AG20443 (cell line): ENCODE measurements at regions not wholly inside any gene's neighbourhood (a gene's known extent, or its start where the extent isn't known, plus 50 kb on each side); places are given as distances from the start of the nearest gene placed in this dataset.
A peak's percentile ranks its signal among the peaks of the same experiment; 100 is the strongest.
"Not testable (repeated sequence)": the region's sequence is repeated elsewhere in the genome, so short reads cannot be mapped to it uniquely, and the experiment has no call there.

Source experiments
- DNase-seq: peaks from one replicate; pipeline ENCODE4 v3.0.0; 2012; ENCODE audit warnings: low spot score, mixed read lengths

DNA sequence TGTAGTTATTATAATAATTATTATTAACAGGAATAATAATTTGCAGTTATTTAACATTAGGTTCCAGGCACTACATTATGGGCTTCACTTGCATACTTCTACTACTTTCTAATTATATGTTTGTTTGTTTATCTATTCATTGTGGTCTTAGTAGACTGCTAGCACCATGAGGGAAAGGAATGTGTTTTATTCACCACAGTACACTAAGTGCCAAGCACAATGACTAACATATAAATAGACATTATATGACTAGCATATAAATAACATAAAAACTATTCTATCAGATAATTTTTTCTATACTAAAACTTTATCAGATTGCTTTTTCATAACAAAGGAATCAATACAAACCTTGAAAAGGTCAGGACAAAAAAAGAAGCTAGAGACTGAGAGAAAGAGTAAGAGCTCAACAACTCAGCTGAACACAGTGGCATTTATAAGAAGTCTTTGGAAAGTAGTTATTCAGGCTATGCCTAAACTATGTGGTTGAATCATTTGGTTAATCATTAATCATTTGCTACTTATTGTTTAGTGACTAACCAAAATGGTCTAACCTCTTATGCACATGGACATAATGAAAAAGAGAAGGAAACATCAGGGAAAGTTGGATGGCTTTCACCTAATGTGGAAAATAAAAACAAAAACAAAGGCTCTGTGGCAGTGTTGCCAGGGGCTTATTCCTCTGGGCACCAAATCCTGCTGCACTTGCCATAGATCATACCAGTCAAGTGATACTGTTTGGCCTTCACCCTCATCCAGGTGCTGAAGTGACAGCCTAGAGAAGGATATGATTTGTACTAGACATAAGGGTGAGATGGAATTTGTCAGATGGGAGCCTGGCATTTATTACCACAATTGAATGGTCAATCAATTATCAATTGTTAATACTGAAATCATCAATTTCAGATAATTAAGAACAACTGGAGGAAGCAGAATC lies 174.9 kb downstream of the ETAA1 start:
- peak; percentile 24 for DNase-seq

DNA sequence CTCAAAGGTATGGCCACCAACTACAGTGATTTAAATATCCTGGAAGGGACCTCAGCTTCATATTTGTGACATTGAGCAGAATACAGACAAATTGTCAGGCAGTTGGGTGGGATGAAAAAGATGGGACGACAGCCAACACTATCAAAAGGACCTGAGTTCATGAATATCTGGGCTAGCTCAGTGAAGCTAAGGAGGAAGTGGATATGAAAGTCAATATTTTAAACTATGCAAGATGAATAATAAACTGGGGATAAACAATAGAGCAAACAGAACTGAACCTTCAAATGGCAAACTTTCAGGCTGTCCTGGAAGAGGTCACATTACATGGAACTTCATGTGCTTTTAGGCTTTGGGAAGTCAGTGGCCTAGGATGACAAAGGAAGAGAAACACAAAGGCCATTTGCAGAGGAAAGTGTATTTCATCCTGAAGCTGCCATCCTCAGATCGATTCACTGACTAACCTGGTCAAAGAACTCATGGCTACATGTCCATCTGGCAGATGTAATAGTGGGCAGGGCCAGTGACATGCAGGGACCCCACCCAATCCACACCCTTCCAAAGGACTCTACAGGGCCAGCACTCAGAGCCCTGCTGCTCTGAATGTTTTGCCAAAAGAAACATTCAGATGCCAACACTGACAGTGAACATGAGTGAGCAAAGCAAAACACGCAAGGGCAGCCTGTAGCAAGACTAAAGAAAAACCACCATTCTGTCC lies 175.7 kb downstream of the ETAA1 start:
- DNase-seq, result no peak

DNA sequence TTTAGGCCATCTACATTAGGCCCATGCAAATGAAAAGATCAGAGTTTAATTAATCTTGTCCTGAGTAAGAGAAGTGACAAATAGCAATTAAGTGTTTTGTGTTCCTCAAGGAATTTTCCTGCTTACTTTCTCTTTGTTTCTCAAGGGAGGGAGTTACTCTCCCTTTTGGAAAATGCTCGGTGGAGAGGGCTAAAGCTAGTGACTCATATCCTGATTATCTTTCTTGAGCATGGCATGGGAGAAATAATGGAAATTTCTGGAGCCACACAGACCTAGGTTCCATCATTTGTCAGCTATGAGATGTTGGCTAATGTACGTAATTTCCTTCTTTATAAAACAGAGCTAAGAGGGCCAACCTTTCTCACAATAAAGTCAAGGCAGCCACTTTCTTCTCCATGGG lies 177.1 kb downstream of the ETAA1 start:
- peak; percentile 68 for DNase-seq

GRCh38 chr2:67576226-67576625 lies 179.1 kb downstream of the ETAA1 start:
- no peak for DNase-seq

DNA sequence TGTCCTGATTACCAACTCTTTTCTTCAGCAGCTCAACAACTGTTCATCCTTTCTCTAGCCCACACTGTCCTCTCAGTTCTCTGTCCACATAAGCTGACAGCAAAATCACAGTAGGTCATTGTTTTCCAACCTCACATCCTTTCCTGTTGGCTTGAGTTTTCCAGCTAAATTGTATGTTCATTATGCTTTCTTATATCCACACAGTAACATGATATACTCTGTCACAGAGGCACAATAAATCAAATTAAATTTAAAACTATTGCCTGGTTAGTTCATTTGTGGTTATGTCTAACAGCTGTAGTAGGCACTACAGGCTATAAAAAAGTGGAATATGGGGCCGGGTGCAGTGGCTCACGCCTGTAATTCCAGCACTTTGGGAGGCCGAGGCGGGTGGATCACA lies 179.9 kb downstream of the ETAA1 start:
- DNase-seq, result no peak

- no peak for DNase-seq
Measured at GRCh38 chr2:67579216-67579615, 182.1 kb downstream of the ETAA1 start.

DNA sequence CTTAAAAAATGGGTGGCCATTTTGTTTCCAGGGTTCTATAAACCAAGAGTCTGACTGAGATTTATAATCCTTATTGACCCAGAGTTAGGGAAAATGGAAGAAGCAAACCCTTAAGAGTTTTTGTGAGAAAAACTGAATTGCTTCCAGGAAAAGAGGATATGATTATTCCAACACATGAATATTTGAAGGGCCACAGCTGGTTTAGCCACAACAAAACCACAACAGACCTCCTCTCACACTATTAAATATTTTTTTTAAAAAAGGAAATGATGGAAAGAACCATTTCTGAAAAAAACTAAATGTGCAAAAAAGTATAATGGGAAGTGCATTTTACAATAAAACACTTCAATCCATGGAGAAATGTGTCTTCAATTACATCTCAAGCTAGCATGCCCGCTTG lies 182.7 kb downstream of the ETAA1 start:
- DNase-seq, result no peak

DNA sequence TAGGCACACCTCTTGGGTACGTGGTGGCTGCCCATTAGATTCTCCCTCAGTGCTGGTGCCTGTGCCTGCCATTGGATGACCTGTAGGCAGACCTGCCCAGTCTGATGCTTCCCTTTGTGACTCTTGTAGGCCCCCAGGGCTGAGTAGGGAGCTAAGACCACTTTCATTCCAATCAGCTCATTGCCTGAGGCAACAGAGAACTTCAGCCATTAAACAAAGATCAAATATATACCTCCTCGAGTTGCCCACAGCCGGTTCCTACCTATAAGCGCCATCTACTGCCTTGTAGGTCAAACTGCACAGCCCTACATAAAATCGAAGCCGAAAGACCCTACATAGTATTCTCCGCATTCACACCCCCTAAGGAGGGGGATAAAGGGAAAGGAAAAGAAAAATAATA lies 184.6 kb downstream of the ETAA1 start:
- DNase-seq, result no peak

GRCh38 chr2:67583185-67583584 lies 186.1 kb downstream of the ETAA1 start:
- DNase-seq, result no peak

DNA sequence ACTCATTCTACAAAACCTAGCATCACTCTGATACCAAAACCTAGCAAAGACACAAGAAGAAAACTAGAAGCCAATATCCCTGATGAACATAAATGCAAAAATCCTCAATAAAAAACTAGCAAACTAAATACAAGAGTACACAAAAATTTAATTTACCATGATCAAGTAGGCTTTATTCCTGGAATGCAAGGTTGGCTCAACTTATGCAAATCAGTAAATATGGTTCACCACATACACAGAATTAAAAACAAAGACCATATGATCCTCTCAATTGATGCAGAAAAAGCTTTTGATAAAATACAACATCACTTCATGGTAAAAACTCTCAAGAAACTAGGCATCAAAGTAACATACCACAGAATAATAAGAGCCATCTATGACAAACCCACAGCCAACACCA lies 188.3 kb downstream of the ETAA1 start:
- no peak for DNase-seq

- DNase-seq, result not testable (repeated sequence)
Measured at GRCh38 chr2:67589121-67589520, 192.0 kb downstream of the ETAA1 start.

DNA sequence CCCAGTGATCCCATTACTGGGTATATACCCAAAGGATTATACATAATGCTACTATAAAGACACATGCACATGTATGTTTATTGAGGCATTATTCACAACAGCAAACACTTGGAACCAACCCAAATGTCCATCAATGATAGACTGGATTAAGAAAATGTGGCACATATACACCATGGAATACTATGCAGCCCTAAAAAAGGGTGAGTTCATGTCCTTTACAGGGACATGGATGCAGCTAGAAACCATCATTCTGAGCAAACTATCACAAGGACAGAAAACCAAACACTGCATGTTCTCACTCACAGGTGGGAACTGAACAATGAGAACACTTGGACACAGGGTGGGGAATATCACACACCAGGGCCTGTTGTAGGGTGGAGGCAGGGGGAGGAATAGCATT lies 197.4 kb downstream of the ETAA1 start:
- not testable (repeated sequence) for DNase-seq

- DNase-seq, result no peak
Measured at GRCh38 chr2:67596871-67597270, 199.7 kb downstream of the ETAA1 start.

DNA sequence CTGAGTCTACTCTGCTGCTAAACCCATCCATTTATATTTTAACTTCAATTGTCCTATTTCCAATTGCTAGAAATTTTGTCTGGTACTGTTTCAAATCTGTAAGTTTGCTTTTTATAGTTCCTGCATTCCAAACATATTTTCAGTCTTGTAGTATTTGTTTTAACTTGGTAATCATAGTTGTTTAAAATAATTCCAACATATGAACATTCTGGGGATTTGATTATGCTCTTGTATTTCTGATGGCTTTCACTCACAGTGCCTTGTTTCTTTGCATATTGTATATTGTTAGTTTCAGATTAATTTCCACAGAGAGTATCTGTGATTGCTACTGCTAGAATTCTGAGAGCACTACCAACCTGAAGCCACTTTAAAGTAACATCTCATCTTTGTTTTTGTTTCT lies 202.4 kb downstream of the ETAA1 start:
- DNase-seq, result no peak

DNA sequence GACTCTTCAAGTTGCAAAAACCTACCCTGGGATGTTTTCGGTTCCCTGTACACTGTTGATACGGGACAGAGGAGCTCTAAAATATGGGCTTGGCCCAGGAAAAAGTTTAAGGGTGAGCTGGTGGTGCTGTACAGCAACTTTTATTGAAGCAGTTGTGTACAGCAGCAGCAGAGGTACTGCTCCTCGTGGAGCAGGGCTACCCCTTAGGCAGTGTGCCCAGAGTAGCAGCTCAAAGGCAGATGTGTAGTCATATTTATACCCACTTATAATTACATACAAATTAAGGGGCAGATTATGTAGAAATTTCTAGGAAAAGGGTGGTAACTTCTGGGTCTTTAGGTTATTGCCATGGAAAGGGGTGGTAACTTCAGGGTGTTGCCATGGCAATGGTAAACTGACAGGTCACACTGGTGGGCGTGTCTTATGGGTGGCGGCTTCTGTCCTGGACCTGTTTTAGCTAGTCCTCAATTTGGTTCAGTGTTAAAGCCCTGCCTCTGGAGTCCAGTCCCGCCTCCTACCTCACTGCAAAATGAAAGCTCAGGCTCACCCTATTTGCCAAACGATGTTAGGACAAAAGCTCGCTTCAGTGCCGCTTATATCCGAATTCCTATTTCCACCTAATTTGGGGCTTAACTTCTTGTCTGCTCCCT lies 203.2 kb downstream of the ETAA1 start:
- DNase-seq, result no peak

DNA sequence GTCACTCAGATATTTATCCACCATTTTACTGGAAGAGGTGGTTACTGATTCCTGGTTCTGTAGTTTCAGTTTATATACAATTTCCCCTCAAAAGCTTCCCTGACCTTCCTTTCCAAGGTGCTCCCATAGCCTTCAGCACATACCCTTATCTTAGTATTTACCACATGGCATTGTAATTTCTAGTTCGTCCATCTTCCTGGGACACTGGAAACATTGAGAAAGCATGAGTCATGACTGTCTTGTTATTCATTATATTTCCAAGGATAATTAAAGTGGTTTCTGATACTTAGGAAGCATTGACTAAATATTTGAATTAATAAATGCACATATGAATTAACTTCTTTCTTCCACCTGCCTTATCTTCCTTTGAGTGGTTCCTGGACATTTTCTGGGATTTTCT lies 203.8 kb downstream of the ETAA1 start:
- DNase-seq, result no peak

DNA sequence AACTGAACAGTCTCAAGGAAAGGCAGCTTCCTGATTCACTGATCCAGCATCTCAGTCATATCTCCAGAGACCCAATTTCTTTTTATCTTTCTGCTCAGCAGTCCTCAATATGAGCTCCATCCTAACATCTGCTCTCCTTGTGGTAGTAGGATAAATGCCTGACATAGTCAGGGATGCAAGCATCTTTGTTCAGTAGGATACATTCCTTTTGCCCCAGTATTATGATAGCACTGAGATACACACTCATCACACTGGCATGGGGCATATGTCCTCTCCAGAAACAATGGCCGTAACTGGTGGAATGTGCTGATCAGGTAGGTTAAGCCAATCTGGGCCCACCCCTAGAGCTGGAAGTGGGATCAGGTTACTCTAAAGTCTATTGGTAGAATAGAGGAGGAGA lies 207.2 kb downstream of the ETAA1 start:
- DNase-seq, result peak; percentile 17

DNA sequence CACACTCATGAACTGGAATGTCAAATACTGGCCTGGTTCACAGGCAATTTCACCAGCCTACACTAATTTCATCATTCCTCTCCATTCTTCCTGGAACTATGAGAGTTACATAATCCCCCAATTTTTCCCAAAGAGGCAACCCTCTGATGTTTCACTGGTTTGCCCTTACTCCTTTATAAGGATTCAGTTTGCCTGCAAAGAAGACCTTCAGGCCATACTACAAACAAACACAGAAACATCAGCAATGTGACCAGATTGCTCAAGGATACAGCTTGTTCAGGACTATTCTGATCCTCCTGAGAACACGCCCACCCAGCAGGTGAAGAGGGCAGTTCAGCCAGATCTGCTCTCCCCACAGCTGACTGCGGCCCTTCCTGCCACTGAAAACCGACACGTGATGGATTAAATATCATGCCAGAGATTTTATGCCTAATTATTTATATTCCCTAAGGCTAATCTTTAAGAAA lies 215.5 kb downstream of the ETAA1 start:
- DNase-seq, result peak; percentile 16

GRCh38 chr2:67613227-67613626 lies 216.1 kb downstream of the ETAA1 start:
- no peak for DNase-seq

GRCh38 chr2:67614454-67614853 lies 217.3 kb downstream of the ETAA1 start:
- no peak for DNase-seq

- DNase-seq, result peak; percentile 17
Measured at GRCh38 chr2:67616749-67617148, 219.6 kb downstream of the ETAA1 start.

DNA sequence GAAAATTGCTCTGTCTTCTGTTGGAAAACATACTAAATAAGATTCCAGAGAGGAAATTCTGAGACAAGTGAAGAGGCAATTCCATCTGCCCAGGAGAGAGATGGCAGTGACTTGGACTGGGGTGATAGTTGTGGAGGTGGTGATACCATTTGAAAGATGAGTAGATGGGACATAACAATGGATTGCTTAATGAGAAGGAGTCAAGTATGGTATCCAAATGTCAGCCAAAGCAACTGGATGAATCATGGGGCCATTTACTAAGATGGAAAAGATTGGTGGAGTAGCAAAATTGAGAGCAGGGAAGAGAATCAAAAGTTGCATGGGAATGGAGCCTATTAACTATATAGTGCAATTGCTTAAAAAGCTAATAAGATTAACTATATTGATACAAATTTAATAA lies 222.1 kb downstream of the ETAA1 start:
- DNase-seq, result no peak

DNA sequence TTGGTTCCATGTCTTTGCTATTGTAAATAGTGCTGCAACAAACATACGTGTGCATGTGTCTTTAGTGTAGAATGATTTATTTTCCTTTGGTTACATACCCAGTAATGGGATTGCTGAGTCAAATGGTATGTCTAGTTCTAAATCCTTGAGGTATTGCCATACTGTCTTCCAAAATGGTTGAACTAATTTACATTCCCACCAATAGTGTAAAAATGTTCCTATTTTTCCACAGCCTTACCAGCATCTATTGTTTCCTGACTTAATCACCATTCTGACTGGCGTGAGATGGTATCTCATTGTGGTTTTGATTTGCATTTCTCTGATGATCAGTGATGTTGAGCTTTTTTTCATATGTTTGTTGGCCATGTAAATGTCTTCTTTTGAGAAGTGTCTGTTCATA lies 226.6 kb downstream of the ETAA1 start:
- DNase-seq, result not testable (repeated sequence)
